Lower lobe of right lung (tissue), 2 donors: ENCODE measurements at regions not wholly inside any gene's neighbourhood (a gene's known extent, or its start where the extent isn't known, plus 50 kb on each side); places are given as distances from the start of the nearest gene placed in this dataset.
"Not testable (repeated sequence)": the region's sequence is repeated elsewhere in the genome, so short reads cannot be mapped to it uniquely, and the experiment has no call there.

ENCODE experiments used
- ATAC-seq, 2 donors: fragments of 200-7000 bp; cut with Tn5 transposase; one replicate each; pipeline ENCODE4 v1.9.1; 2020 to 2022; ENCODE audit warnings: mild to moderate bottlenecking in 2 of 2, moderate library complexity in 2 of 2
- DNase-seq: peaks from one replicate; pipeline ENCODE4 v3.0.0-alpha.2; 2020
- H3K27ac ChIP-seq: fragments of 200-600 bp; one replicate; pipeline ENCODE4 v1.8.0; 2022
- H3K27me3 ChIP-seq: fragments of 200-600 bp; one replicate; pipeline ENCODE4 v1.8.0; 2022; ENCODE audit warnings: low read depth
- H3K36me3 ChIP-seq: fragments of 200-600 bp; one replicate; pipeline ENCODE4 v1.8.0; 2022; ENCODE audit warnings: mild to moderate bottlenecking
- H3K4me1 ChIP-seq: fragments of 200-600 bp; one replicate; pipeline ENCODE4 v1.8.0; 2022
- H3K4me3 ChIP-seq: fragments of 200-600 bp; one replicate; pipeline ENCODE4 v1.8.0; 2022; ENCODE audit warnings: mild to moderate bottlenecking
- H3K9me3 ChIP-seq: fragments of 200-600 bp; one replicate; pipeline ENCODE4 v1.8.0; 2022
- intact Hi-C: fragments of 100-400 bp; cut with DNase I; formaldehyde crosslinking; loops from one replicate; pipeline ENCODE4 v1.11.0; 2022
- TF ChIP-seq, protein P1 (sequence below): fragments of 200-600 bp; IDR thresholded peaks from one replicate; pipeline ENCODE4 v1.8.0; 2022; ENCODE audit warnings: antibody characterized with exemption, mild to moderate bottlenecking
- donor health status: DM: no; HTN: yes; CAD: no; lungs with severe emphysema.

DNA sequence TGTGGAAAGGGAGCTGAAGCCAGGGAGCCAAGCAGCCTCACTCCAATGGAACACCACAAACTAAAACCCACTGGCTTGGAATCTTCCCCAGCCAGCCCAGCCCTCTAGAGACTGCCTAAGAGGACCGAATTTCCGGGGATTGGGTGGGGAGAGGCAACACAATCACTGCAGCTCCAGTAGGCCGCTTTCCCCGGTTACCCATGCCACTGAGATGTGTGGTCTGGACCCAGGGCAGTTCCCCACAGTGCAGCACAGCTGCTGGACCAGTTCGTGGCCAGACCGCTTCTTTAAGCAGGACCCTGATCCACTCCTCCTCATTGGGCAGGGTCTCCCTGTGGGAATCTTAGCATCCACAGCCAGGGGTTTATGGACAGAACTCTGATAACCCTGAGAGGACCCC, 91.9 kb upstream of the PAGE3 start:
- Histone ChIP-seq H3K27ac (no peak overlapping the region), H3K9me3 (no peaks in the 10 kb centered on the region), H3K4me1 (no peaks in the 10 kb centered on the region), H3K27me3 (no peaks in the 10 kb centered on the region), H3K4me3 (no peak overlapping the region), H3K36me3 (no peaks in the 10 kb centered on the region)
- ATAC-seq = no peak
- intact Hi-C loops = no loop called here
- TF ChIP-seq, protein P1, sequence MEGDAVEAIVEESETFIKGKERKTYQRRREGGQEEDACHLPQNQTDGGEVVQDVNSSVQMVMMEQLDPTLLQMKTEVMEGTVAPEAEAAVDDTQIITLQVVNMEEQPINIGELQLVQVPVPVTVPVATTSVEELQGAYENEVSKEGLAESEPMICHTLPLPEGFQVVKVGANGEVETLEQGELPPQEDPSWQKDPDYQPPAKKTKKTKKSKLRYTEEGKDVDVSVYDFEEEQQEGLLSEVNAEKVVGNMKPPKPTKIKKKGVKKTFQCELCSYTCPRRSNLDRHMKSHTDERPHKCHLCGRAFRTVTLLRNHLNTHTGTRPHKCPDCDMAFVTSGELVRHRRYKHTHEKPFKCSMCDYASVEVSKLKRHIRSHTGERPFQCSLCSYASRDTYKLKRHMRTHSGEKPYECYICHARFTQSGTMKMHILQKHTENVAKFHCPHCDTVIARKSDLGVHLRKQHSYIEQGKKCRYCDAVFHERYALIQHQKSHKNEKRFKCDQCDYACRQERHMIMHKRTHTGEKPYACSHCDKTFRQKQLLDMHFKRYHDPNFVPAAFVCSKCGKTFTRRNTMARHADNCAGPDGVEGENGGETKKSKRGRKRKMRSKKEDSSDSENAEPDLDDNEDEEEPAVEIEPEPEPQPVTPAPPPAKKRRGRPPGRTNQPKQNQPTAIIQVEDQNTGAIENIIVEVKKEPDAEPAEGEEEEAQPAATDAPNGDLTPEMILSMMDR = no peak
- DNase-seq = no peak

DNA sequence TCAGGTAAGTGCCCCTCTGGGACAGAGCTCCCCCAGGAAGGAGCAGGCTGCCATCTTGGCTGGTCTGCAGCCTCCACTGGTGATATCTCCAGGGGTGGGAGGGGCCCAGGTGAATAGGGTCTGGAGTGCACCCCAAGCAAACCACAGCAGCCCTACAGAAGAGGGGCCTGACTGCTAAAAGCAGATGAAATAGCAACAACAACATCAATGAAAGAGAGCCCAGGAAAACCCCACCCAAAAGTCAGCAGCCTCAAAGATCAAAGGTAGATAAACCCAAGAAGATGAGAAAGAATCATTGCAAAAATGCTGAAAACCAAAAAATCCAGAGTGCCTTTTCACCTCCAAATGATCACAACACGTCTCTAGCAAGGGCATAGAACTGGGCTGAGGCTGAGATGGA, 92.5 kb upstream of the PAGE3 start:
- Histone ChIP-seq H3K4me1 (no peaks in the 10 kb centered on the region), H3K9me3 (no peaks in the 10 kb centered on the region), H3K27me3 (no peaks in the 10 kb centered on the region), H3K27ac (no peak overlapping the region), H3K36me3 (no peaks in the 10 kb centered on the region), H3K4me3 (no peak overlapping the region)
- TF ChIP-seq, protein P1 = no peak
- intact Hi-C loops = no loop called here
- no peak for DNase-seq
- ATAC-seq = no peak

DNA sequence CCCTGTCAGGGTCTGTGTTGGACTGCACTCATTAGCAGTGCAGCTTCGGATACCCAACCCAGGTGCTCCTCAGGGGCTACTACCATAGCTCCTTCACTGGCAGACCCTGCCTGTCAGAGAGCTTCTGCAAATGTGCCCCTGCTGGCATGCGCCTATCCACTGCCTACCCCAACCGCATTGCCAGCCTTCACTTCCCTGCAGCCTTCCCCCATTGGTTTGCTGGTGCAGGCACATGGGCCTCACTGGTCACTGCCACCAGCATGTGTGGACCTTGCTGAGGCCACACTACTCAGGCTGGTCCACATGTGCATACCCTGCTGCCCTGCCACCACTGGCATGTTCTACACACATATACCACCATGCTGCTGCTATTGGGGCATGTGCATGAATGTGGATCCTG, 72.5 kb upstream of the MAGEH1 start:
- H3K27ac ChIP-seq = no peak overlapping the region
- no peak for DNase-seq
- H3K9me3 ChIP-seq = no peaks in the 10 kb centered on the region
- no peaks in the 10 kb centered on the region for H3K4me1 ChIP-seq
- H3K27me3 ChIP-seq = no peaks in the 10 kb centered on the region
- ATAC-seq = no peak
- intact Hi-C loops = no loop called here
- TF ChIP-seq, protein P1 = no peak
- H3K36me3 ChIP-seq = no peaks in the 10 kb centered on the region
- H3K4me3 ChIP-seq = no peak overlapping the region

DNA sequence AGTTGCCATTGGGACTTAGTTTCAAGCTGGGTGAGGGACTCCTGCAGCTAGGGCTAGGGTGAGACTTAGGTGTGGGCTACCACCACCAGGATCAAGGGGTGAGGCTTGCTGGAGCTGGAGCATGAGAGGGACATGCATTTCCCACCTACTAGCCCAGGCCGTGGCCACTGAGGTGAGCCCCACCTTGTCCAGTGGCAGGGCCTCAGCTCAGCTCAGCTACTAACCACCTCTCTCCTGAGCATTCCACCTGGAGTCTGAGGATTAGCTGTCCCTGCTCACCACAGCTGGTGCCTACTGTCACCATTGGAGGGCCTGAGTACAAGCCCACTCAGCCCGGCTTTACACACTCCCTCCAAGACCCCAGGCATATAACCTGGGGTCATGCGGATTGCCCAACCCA, 62.6 kb upstream of the MAGEH1 start:
- DNase-seq (no peak), ATAC-seq (no peak)
- TF ChIP-seq, protein P1 = no peak
- intact Hi-C loops = no loop called here
- H3K9me3 ChIP-seq = no peaks in the 10 kb centered on the region
- no peak overlapping the region for H3K4me3 ChIP-seq
- H3K4me1 ChIP-seq = no peaks in the 10 kb centered on the region
- no peaks in the 10 kb centered on the region for H3K36me3 ChIP-seq
- no peak overlapping the region for H3K27ac ChIP-seq
- H3K27me3 ChIP-seq = no peaks in the 10 kb centered on the region

DNA sequence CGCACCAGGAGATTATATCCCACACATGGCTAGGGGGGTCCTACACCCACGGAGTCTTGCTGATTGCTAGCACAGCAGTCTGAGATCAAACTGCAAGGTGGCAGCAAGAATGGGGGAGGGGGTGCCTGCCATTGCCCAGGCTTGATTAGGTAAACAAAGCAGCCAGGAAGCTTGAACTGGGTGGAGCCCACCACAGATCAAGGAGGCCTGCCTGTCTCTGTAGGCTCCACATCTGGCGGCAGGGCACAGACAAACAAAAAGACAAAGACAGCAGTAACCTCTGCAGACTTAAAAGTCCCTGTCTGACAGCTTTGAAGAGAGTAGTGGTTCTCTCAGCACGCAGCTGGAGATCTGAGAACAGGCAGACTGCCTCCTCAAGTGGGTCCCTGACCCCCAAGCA, 55.1 kb upstream of the MAGEH1 start:
- H3K4me1 ChIP-seq, DNase-seq, intact Hi-C loops, H3K36me3 ChIP-seq, H3K4me3 ChIP-seq, H3K9me3 ChIP-seq, H3K27ac ChIP-seq, H3K27me3 ChIP-seq, ATAC-seq: not testable (repeated sequence)
